ENCODE measurements at regions not wholly inside any gene's neighbourhood (a gene's known extent, or its start where the extent isn't known, plus 50 kb on each side); places are given as distances from the start of the nearest gene placed in this dataset.
"Not testable (repeated sequence)": the region's sequence is repeated elsewhere in the genome, so short reads cannot be mapped to it uniquely, and the experiment has no call there.

DNA sequence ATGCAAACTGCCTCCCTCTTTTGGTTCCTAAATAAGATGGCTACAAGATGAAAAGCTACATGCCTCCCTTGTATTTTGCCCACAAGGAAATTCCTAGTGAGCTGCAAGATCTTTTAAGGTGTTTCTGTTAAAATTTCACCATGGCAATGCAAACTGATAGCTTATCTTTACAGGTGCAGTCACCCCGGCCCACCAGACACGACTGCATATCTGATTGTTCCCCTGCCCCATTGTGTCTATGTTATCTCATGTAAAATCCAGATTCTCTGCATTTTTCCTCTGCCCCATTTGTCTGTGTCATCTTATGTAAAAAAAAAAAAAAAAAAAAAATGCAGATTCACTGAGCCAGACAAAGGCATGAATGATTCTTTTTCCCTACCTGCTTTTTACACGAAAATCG lies 261.5 kb upstream of the DIO3 start:
- H3K36me3 ChIP-seq (ENCODE audit: insufficient read depth, low read length); H3K4me3 ChIP-seq (ENCODE audit: low read length); CTCF ChIA-PET; H3K27me3 ChIP-seq (ENCODE audit: insufficient read depth, low read length, poor library complexity, severe bottlenecking); H3K9me3 ChIP-seq (ENCODE audit: low read length); H3K4me1 ChIP-seq (ENCODE audit: insufficient read depth, low read length); POLR2A ChIA-PET; H3K36me3 Mint-ChIP-seq; H3K27ac ChIP-seq (ENCODE audit: low read depth, low read length); H3K4me3 Mint-ChIP-seq; H3K4me1 Mint-ChIP-seq; DNase-seq: not testable (repeated sequence)
- Mint-ChIP-seq H3K27me3 (peaks cover 14 to 38% of the 10 kb centered on the region in 2 donors), H3K9me3 (peaks cover 11 to 22% (median 14%) of the 10 kb centered on the region in 5 donors), H3K27ac (peak overlapping the region in 1 of 8 donors; percentile 68)

GRCh38 chr14:101301011-101301410 lies 260.3 kb upstream of the DIO3 start:
- Histone ChIP-seq H3K4me1 (ENCODE audit: insufficient read depth, low read length) (no peaks in the 10 kb centered on the region), H3K27ac (ENCODE audit: low read depth, low read length) (no peak overlapping the region), H3K36me3 (ENCODE audit: insufficient read depth, low read length) (no peaks in the 10 kb centered on the region), H3K4me3 (ENCODE audit: low read length) (no peak overlapping the region), H3K27me3 (ENCODE audit: insufficient read depth, low read length, poor library complexity, severe bottlenecking) (no peaks in the 10 kb centered on the region), H3K9me3 (ENCODE audit: low read length) (no peaks in the 10 kb centered on the region)
- no peak overlapping the region for H3K4me3 Mint-ChIP-seq
- H3K27ac Mint-ChIP-seq: no peak overlapping the region
- no peak for DNase-seq
- H3K4me1 Mint-ChIP-seq: no peaks in the 10 kb centered on the region
- no peaks in the 10 kb centered on the region for H3K36me3 Mint-ChIP-seq
- peaks cover 14 to 35% of the 10 kb centered on the region in 2 donors for H3K27me3 Mint-ChIP-seq
- ChIA-PET POLR2A (no interaction called here), CTCF (no interaction called here)
- H3K9me3 Mint-ChIP-seq: peaks cover 8 to 19% (median 11%) of the 10 kb centered on the region in 5 donors

DNA sequence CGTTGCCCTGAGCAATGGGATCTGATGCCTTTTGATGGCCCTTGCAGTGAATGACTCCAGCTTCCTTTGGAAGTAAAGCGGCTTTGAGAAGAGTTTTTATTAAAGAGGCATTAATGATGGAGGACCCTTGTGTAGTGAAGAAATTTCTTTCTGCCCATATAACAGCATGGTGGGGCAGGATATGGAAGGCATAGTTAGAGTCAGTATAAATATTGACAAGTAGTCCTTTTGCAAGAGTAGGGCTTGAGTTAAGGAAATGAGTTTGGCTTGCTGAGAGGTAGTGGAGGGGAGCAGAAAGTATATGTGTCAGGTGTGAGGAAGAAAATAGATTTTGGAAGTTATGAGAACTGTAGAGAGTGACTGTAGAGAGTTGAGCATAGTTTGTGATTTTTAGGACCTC lies 254.1 kb upstream of the DIO3 start:
- H3K27me3 Mint-ChIP-seq; H3K36me3 ChIP-seq (ENCODE audit: insufficient read depth, low read length); H3K9me3 Mint-ChIP-seq; POLR2A ChIA-PET; H3K4me1 ChIP-seq (ENCODE audit: insufficient read depth, low read length); H3K27ac ChIP-seq (ENCODE audit: low read depth, low read length); H3K9me3 ChIP-seq (ENCODE audit: low read length); DNase-seq; H3K36me3 Mint-ChIP-seq; H3K4me3 ChIP-seq (ENCODE audit: low read length); CTCF ChIA-PET; H3K27me3 ChIP-seq (ENCODE audit: insufficient read depth, low read length, poor library complexity, severe bottlenecking); H3K4me3 Mint-ChIP-seq; H3K27ac Mint-ChIP-seq; H3K4me1 Mint-ChIP-seq: not testable (repeated sequence)

- H3K27me3 ChIP-seq (ENCODE audit: insufficient read depth, low read length, poor library complexity, severe bottlenecking); H3K36me3 ChIP-seq (ENCODE audit: insufficient read depth, low read length); H3K9me3 ChIP-seq (ENCODE audit: low read length); H3K27ac ChIP-seq (ENCODE audit: low read depth, low read length); POLR2A ChIA-PET; H3K4me1 Mint-ChIP-seq; H3K4me3 ChIP-seq (ENCODE audit: low read length); DNase-seq; H3K4me3 Mint-ChIP-seq; H3K4me1 ChIP-seq (ENCODE audit: insufficient read depth, low read length); CTCF ChIA-PET; H3K27ac Mint-ChIP-seq; H3K36me3 Mint-ChIP-seq: not testable (repeated sequence)
- H3K27me3 Mint-ChIP-seq: peaks cover 6 to 16% of the 10 kb centered on the region in 2 donors
- H3K9me3 Mint-ChIP-seq: peaks cover 6 to 15% (median 13%) of the 10 kb centered on the region in 5 donors
Measured at GRCh38 chr14:101311186-101311585, 250.1 kb upstream of the DIO3 start.

GRCh38 chr14:101313268-101313667 lies 248.0 kb upstream of the DIO3 start:
- no peaks in the 10 kb centered on the region for H3K36me3 ChIP-seq (ENCODE audit: insufficient read depth, low read length)
- H3K4me1 ChIP-seq (ENCODE audit: insufficient read depth, low read length): no peaks in the 10 kb centered on the region
- peaks cover 4% of the 10 kb centered on the region for H3K9me3 ChIP-seq (ENCODE audit: low read length)
- no peak for DNase-seq
- Mint-ChIP-seq H3K36me3 (peaks cover 0 to 4% (median 0%) of the 10 kb centered on the region in 3 donors), H3K9me3 (peaks cover 6 to 25% (median 19%) of the 10 kb centered on the region in 5 donors), H3K27me3 (peaks cover 8 to 25% of the 10 kb centered on the region in 2 donors), H3K4me1 (no peaks in the 10 kb centered on the region), H3K4me3 (no peak overlapping the region), H3K27ac (no peak overlapping the region)
- H3K27me3 ChIP-seq (ENCODE audit: insufficient read depth, low read length, poor library complexity, severe bottlenecking): peaks cover 2% of the 10 kb centered on the region
- POLR2A ChIA-PET: no interaction called here
- no peak overlapping the region for H3K4me3 ChIP-seq (ENCODE audit: low read length)
- no peak overlapping the region for H3K27ac ChIP-seq (ENCODE audit: low read depth, low read length)
- CTCF ChIA-PET: no interaction called here

GRCh38 chr14:101315802-101316296 lies 245.4 kb upstream of the DIO3 start:
- Mint-ChIP-seq H3K27ac (no peak overlapping the region), H3K9me3 (peaks cover 6 to 25% (median 14%) of the 10 kb centered on the region in 5 donors), H3K4me1 (no peaks in the 10 kb centered on the region), H3K36me3 (peaks cover 0 to 3% (median 0%) of the 10 kb centered on the region in 3 donors), H3K27me3 (peaks cover 2 to 30% of the 10 kb centered on the region in 2 donors), H3K4me3 (no peak overlapping the region)
- no peaks in the 10 kb centered on the region for H3K4me1 ChIP-seq (ENCODE audit: insufficient read depth, low read length)
- no peak overlapping the region for H3K4me3 ChIP-seq (ENCODE audit: low read length)
- H3K9me3 ChIP-seq (ENCODE audit: low read length): peaks cover 4% of the 10 kb centered on the region
- H3K27me3 ChIP-seq (ENCODE audit: insufficient read depth, low read length, poor library complexity, severe bottlenecking): peaks cover 7% of the 10 kb centered on the region
- no peak overlapping the region for H3K27ac ChIP-seq (ENCODE audit: low read depth, low read length)
- no peaks in the 10 kb centered on the region for H3K36me3 ChIP-seq (ENCODE audit: insufficient read depth, low read length)
- ChIA-PET POLR2A (no interaction called here), CTCF (no interaction called here)
- no peak for DNase-seq

DNA sequence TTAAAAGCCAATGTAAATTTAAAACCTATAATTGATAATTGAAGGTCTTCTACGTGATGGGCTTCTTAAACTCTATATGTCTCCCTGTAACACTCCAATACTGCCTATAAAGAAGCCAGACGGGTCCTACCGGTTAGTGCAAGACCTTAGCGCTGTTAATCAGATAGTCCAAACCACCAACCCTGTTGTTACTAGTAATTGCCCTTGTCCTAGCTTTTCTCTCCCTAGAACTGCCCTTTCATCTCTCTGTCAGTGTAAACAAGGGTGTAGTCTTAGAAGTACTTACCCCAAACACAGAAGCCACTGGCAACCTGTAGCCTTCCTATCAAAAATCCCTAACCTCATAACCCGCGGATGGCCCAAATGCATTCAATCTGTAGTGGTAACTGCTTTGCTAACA lies 243.0 kb upstream of the DIO3 start:
- peaks cover 9 to 28% (median 23%) of the 10 kb centered on the region in 5 donors for H3K9me3 Mint-ChIP-seq
- ChIA-PET POLR2A (no interaction called here), CTCF (no interaction called here)
- Histone ChIP-seq H3K27me3 (ENCODE audit: insufficient read depth, low read length, poor library complexity, severe bottlenecking) (peaks cover 7% of the 10 kb centered on the region), H3K27ac (ENCODE audit: low read depth, low read length) (no peak overlapping the region), H3K36me3 (ENCODE audit: insufficient read depth, low read length) (no peaks in the 10 kb centered on the region), H3K4me3 (ENCODE audit: low read length) (no peak overlapping the region), H3K4me1 (ENCODE audit: insufficient read depth, low read length) (no peaks in the 10 kb centered on the region), H3K9me3 (ENCODE audit: low read length) (peaks cover 4% of the 10 kb centered on the region)
- H3K4me3 Mint-ChIP-seq: no peak overlapping the region
- H3K27ac Mint-ChIP-seq: no peak overlapping the region
- peaks cover 0 to 3% (median 0%) of the 10 kb centered on the region in 3 donors for H3K36me3 Mint-ChIP-seq
- DNase-seq: no peak
- H3K4me1 Mint-ChIP-seq: no peaks in the 10 kb centered on the region
- H3K27me3 Mint-ChIP-seq: peaks cover 2 to 27% of the 10 kb centered on the region in 2 donors

DNA sequence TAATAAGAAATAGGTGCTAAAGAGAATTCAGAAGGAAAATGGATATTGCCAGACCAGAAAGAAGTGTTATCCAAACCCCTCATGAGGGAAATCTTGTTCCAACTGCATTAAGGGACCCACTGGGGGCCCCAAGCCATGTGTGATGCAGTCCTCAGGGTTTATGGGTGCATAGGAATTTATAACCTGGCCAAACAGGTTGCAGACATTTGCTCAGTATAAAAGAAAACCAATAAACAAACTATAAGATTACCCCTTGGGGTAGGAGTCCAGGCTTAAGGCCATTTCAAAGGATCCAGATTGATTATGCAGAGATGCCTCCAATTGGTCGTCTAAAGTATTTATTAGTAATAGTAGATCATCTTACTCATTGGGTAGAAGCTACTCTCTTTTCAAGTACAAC lies 240.9 kb upstream of the DIO3 start:
- Mint-ChIP-seq H3K4me1 (no peaks in the 10 kb centered on the region), H3K4me3 (no peak overlapping the region), H3K36me3 (peaks cover 0 to 4% (median 3%) of the 10 kb centered on the region in 3 donors), H3K9me3 (peaks cover 23 to 39% (median 30%) of the 10 kb centered on the region in 5 donors), H3K27ac (no peak overlapping the region), H3K27me3 (peaks cover 2 to 17% of the 10 kb centered on the region in 2 donors)
- Histone ChIP-seq H3K27me3 (ENCODE audit: insufficient read depth, low read length, poor library complexity, severe bottlenecking) (peaks cover 7% of the 10 kb centered on the region), H3K36me3 (ENCODE audit: insufficient read depth, low read length) (no peaks in the 10 kb centered on the region), H3K27ac (ENCODE audit: low read depth, low read length) (no peak overlapping the region), H3K4me3 (ENCODE audit: low read length) (no peak overlapping the region), H3K9me3 (ENCODE audit: low read length) (peaks cover 4% of the 10 kb centered on the region), H3K4me1 (ENCODE audit: insufficient read depth, low read length) (no peaks in the 10 kb centered on the region)
- no peak for DNase-seq
- CTCF ChIA-PET: no interaction called here
- POLR2A ChIA-PET: no interaction called here

- ChIA-PET CTCF (no interaction called here), POLR2A (no interaction called here)
- no peaks in the 10 kb centered on the region for H3K4me1 Mint-ChIP-seq
- peaks cover 19 to 24% (median 21%) of the 10 kb centered on the region in 5 donors for H3K9me3 Mint-ChIP-seq
- H3K27ac Mint-ChIP-seq: no peak overlapping the region
- Histone ChIP-seq H3K4me1 (ENCODE audit: insufficient read depth, low read length) (no peaks in the 10 kb centered on the region), H3K36me3 (ENCODE audit: insufficient read depth, low read length) (no peaks in the 10 kb centered on the region), H3K27ac (ENCODE audit: low read depth, low read length) (no peak overlapping the region), H3K9me3 (ENCODE audit: low read length) (no peaks in the 10 kb centered on the region), H3K27me3 (ENCODE audit: insufficient read depth, low read length, poor library complexity, severe bottlenecking) (peaks cover 7% of the 10 kb centered on the region), H3K4me3 (ENCODE audit: low read length) (no peak overlapping the region)
- no peak overlapping the region for H3K4me3 Mint-ChIP-seq
- no peak for DNase-seq
- H3K36me3 Mint-ChIP-seq: peaks cover 0 to 4% (median 0%) of the 10 kb centered on the region in 3 donors
- H3K27me3 Mint-ChIP-seq: peaks cover 3 to 19% of the 10 kb centered on the region in 2 donors
Measured at GRCh38 chr14:101322223-101322622, 239.1 kb upstream of the DIO3 start.
